ENCODE measurements at regions not wholly inside any gene's neighbourhood (a gene's known extent, or its start where the extent isn't known, plus 50 kb on each side); places are given as distances from the start of the nearest gene placed in this dataset.

GRCh38 chr2:129751409-129751808 is 228.1 kb upstream of the RAB6C start:
- H3K36me3 ChIP-seq (ENCODE audit: control insufficient read depth, insufficient read depth, low read length): no peaks in the 10 kb centered on the region
- no peaks in the 10 kb centered on the region for H3K4me1 ChIP-seq
- no peak overlapping the region for H3K27ac ChIP-seq
- no peak overlapping the region for H3K4me2 ChIP-seq (ENCODE audit: low read length)
- H3K9me3 ChIP-seq (ENCODE audit: control insufficient read depth, low read length): no peaks in the 10 kb centered on the region
- no peak overlapping the region for H3K9ac ChIP-seq
- H3K4me3 ChIP-seq (ENCODE audit: low read depth, low read length): no peak overlapping the region
- no peaks in the 10 kb centered on the region for H3K27me3 ChIP-seq (ENCODE audit: control insufficient read depth, insufficient read depth, low read length)
- no peak overlapping the region for H2AFZ ChIP-seq
- no peaks in the 10 kb centered on the region for H3K79me2 ChIP-seq
- TF ChIP-seq CTCF (IDR thresholded peaks at IDR 0.05): no peak

- no peaks in the 10 kb centered on the region for H3K36me3 ChIP-seq (ENCODE audit: control insufficient read depth, insufficient read depth, low read length)
Measured at GRCh38 chr2:129752176-129752575, 227.3 kb upstream of the RAB6C start.

DNA sequence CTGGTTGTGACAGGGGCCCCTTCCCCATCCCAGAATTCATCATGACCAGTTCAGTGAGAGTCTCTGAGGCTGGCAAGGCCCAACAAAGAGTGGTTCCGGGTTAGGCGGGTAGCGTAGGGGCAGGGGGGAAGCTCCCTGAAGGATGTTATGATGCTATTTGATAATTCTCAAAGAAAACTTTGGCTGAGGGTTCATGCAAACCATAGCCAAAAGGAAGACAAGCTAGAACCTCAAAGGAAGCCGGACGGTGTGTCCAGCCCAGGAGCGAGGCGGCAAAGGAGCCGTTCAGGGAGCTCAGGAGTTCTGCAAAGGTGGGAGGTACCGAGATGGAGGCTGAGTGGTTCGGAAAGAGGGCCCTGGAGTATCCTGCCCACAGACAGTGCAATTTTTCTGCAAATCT is 226.8 kb upstream of the RAB6C start:
- no peaks in the 10 kb centered on the region for H3K4me1 ChIP-seq
- H3K27me3 ChIP-seq (ENCODE audit: control insufficient read depth, insufficient read depth, low read length): no peaks in the 10 kb centered on the region
- no peak overlapping the region for H3K9ac ChIP-seq
- no peak for TF ChIP-seq CTCF (IDR thresholded peaks at IDR 0.05)
- H3K27ac ChIP-seq: no peak overlapping the region
- H2AFZ ChIP-seq: no peak overlapping the region
- H3K4me3 ChIP-seq (ENCODE audit: low read depth, low read length): no peak overlapping the region
- H3K36me3 ChIP-seq (ENCODE audit: control insufficient read depth, insufficient read depth, low read length): no peaks in the 10 kb centered on the region
- no peaks in the 10 kb centered on the region for H3K79me2 ChIP-seq
- H3K9me3 ChIP-seq (ENCODE audit: control insufficient read depth, low read length): no peaks in the 10 kb centered on the region
- H3K4me2 ChIP-seq (ENCODE audit: low read length): no peak overlapping the region

More at GRCh38 chr2:129752176-129752575, 227.3 kb upstream of the RAB6C start:
- Histone ChIP-seq H3K4me3 (ENCODE audit: low read depth, low read length) (no peak overlapping the region), H3K4me2 (ENCODE audit: low read length) (no peak overlapping the region), H3K27me3 (ENCODE audit: control insufficient read depth, insufficient read depth, low read length) (no peaks in the 10 kb centered on the region), H3K9me3 (ENCODE audit: control insufficient read depth, low read length) (no peaks in the 10 kb centered on the region), H3K27ac (no peak overlapping the region), H3K79me2 (no peaks in the 10 kb centered on the region), H3K9ac (no peak overlapping the region), H2AFZ (no peak overlapping the region), H3K4me1 (no peaks in the 10 kb centered on the region)
- TF ChIP-seq CTCF (IDR thresholded peaks at IDR 0.05): no peak

GRCh38 chr2:129753261-129753660 is 226.2 kb upstream of the RAB6C start:
- no peaks in the 10 kb centered on the region for H3K36me3 ChIP-seq (ENCODE audit: control insufficient read depth, insufficient read depth, low read length)

More at GRCh38 chr2:129753261-129753660, 226.2 kb upstream of the RAB6C start:
- Histone ChIP-seq H3K4me3 (ENCODE audit: low read depth, low read length) (no peak overlapping the region), H3K9ac (no peak overlapping the region), H3K79me2 (no peaks in the 10 kb centered on the region), H3K4me2 (ENCODE audit: low read length) (no peak overlapping the region), H3K9me3 (ENCODE audit: control insufficient read depth, low read length) (no peaks in the 10 kb centered on the region), H3K27me3 (ENCODE audit: control insufficient read depth, insufficient read depth, low read length) (no peaks in the 10 kb centered on the region), H2AFZ (no peak overlapping the region), H3K27ac (no peak overlapping the region), H3K4me1 (no peaks in the 10 kb centered on the region)
- TF ChIP-seq CTCF (IDR thresholded peaks at IDR 0.05): no peak

Measured in parathyroid adenoma (tissue), 2 donors.